Hematopoietic multipotent progenitor cell (in vitro differentiated cells): ENCODE measurements at regions not wholly inside any gene's neighbourhood (a gene's known extent, or its start where the extent isn't known, plus 50 kb on each side); places are given as distances from the start of the nearest gene placed in this dataset.
"Not testable (repeated sequence)": the region's sequence is repeated elsewhere in the genome, so short reads cannot be mapped to it uniquely, and the experiment has no call there.

ENCODE experiments used
- DNase-seq, 3 donors: peaks; one replicate each; pipeline ENCODE4 v3.0.0-alpha.2; 2011 to 2015; ENCODE audit warnings: low read depth in 2 of 3, low spot score in 2 of 3

DNA sequence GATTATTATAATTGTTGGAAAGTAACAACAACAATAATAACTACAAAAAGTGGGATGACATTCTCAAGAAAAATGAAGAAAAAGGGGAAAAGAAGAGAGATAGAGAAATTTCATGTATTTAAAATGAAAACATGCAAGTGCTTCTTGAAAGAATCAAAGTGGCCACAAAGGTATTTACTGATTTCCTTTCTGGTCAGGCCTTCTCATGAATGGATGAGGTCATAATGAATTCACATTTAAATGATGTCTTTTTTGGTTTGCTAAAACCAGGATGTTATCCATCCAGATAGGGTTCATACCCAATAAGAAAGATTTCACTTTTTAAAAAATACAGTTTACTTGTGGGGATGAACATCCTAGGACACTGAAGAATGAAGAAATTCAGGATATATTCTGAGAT, 446.4 kb upstream of the PTGER4 start:
- no peak for DNase-seq

DNA sequence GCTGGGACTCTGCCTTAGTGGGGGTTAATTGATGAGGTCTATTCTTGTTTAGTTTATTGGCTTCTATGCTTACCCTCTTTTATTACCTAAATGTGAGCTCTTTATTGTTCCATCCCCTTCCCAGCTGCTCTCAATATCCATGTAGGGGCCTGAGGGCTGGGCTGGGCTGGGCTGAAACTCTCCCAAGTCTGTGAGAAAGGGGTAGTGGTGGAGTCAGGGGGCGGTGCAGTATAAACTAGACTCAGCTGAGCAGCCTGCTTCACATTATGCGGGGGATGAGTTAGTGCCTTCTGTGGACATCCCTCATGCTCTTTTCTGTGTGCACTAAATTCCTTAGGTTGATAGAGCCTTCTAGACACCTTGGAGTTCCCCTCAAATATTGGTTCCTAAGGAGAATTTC, 451.8 kb upstream of the PTGER4 start:
- DNase-seq: no peak

GRCh38 chr5:40227366-40227765, 452.3 kb upstream of the PTGER4 start:
- no peak for DNase-seq

DNA sequence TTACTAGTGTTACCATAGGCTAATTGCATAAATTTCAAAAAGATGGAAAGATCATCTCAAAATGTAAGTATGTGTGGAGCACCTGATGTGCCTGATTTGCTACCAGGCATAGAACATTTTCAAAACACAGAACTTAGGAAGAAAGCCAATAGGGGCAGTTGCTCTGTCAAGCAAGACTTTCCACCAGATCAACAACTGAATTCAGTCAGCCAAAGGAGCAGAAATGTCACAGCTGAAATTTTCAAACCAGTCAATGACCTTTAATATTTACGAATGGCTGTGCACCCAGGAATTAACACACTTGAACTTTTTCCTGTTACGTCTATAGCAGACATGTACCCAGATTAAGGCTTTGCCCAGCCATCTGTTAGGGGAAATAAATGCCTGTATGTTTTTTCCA, 452.8 kb upstream of the PTGER4 start:
- no peak for DNase-seq

- DNase-seq: not testable (repeated sequence)
Observed at GRCh38 chr5:40225147-40225546, 454.6 kb upstream of the PTGER4 start.

DNA sequence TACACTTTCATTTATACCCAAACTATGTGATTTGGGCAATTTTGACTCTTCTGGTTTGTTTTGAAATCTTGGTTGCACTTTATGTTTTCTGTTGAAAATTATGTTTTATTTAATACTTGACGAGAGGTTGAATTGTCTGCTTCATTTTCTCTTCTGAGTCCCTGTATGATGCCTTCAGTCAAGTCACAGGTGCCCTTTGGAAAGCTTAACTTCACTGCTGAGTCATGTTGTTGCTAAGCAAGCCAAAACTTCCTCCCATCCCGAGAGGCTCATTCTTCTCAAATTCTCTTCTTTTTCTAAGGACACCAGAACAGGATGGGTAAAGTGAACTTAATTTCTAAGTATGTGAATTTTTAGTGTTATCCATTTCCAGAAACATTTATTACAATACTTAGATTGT, 455.3 kb upstream of the PTGER4 start:
- DNase-seq: no peak

DNA sequence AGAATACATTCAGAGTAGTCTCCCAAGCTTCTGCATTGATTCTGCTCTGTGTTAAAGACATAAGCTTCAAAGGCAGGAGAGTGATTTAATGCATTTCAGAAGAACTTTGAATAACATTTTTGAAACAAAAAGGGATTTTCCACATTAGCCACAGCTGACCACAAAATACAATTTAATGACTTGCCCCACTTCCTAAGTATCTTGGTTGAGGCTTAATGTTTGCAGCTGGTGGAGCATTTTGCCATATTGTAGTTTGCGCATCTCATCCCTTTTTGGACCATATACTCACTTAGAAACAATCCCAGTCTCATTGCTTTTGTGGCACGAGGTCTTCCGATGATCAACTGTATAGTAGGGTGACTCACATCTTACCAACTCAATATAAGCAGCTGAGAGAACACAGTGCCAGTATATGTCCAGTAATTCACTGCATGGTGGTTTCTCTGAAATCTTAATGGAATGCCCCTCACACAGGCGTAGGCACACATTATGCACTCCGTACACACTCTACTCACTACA, 455.8 kb upstream of the PTGER4 start:
- peak in 2 of 3 donors; percentile 40 to 69 for DNase-seq

DNA sequence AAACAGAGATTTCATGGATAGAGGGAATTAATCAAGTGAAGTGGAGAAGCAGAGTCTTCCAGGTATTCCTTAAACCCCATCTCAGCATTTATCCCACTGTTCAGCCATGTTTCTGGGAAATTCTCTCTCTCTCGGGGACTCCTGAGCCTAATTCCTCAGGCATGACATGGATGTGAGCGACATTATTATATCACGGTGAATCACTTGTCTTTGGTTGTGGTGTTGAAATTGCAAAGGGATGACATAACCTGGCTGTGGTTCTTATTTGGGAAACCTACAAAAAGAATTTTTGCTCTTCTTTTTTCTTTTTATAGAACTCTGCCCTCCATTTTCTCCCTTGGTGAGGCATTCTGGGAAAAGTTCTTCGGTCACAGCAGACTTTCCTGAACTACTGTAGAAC, 457.9 kb upstream of the PTGER4 start:
- no peak for DNase-seq

DNA sequence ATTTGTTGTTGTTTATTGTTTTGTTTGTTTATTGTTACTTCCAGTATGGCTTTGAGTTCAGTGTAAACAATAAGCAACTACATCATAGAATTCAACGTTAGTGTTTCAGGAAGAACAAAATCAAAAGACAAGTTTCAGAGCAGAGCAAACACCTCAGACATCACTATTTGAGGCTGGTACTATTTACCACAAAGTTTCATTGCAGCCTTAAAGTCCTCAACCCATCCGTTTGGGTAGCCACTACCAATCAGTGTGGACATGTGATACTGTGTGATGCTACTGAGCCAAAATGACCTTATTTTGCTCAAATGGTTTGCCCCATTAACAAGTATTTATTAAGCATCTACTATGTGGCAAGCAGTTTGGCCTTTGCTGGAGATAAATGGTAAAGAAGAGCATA, 458.5 kb upstream of the PTGER4 start:
- no peak for DNase-seq

DNA sequence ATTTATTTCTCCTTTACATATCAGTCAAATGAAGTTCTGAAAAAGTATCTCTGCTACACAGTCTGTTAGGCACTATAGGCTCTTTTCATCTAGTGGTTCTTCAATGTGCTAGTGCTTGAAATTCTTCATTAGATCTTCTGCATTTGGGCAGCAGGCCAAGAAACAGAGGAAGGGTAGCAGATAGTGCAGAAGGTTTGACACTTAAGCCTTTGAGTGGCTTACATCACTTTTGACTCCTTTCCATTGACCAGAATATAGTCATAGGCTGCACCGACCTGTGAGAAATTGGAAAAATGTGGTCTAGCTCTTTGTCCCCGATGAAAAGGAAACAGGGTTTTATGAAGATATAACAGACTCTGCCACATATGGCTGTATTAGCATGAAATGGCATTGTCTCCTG, 459.5 kb upstream of the PTGER4 start:
- peak in 1 of 3 donors; percentile 33 for DNase-seq

GRCh38 chr5:40217553-40217952, 462.2 kb upstream of the PTGER4 start:
- DNase-seq: no peak

DNA sequence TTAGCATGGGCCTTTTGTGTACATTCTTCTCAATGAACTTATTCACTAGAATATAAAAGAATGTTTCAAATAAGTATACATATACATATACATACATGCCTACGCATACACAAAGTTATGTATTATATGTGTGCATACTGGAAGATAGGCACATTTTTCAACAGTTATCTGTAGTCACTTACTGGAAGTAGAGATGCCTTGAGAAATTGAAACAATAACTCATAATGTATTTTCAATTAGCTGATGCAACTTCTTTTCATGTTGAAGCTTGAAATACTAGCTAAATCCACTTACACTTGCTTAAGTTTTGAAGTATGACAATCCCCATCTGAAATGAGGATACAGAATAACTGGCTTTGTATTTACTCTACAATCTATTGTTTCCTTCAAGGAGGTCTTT, 469.0 kb upstream of the PTGER4 start:
- no peak for DNase-seq

GRCh38 chr5:40206030-40206429, 473.7 kb upstream of the PTGER4 start:
- no peak for DNase-seq

GRCh38 chr5:40204144-40204543, 475.6 kb upstream of the PTGER4 start:
- no peak for DNase-seq

- DNase-seq: peak in 2 of 3 donors; percentile 33 to 72
Observed at GRCh38 chr5:40202814-40203440, 476.8 kb upstream of the PTGER4 start.

- peak in 2 of 3 donors; percentile 30 to 44 for DNase-seq
Observed at GRCh38 chr5:40198736-40199135, 481.0 kb upstream of the PTGER4 start.

DNA sequence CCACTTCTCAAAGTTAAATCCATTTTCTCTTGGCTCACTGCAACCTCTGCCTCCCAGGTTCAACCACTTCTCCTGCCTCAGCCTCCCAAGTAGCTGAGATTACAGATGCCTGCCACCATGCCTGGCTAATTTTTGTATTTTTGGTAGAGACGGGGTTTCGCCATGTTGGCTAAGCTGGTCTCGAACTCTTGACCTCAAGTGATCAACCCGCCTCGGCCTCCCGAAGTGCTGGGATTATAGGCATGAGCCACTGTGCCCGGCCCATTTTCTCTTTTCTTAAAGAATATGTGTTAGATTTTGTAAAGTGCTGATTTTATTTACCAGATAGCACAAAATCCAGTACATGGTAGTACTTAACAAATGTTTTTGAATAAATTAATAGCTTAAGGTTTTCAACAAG, 484.1 kb upstream of the PTGER4 start:
- not testable (repeated sequence) for DNase-seq

DNA sequence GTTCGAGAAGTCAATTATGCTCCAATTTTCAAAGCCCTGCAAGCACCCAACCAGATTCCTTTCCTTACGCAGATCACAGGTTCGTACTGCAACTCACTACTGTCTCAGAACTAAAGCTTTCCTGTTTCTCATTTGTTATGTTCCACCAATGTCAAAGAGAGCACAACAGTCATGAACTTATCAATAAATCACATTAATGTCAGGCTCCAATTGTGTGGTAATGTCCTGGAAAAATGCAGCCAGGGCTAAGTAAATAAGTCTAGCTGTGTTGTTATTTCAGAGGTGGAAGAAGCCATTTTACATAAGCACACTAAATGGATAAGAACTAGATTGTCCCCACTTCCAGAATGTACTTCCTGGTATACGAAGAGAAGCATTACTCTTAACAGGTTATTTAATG, 488.6 kb upstream of the PTGER4 start:
- DNase-seq: no peak

DNA sequence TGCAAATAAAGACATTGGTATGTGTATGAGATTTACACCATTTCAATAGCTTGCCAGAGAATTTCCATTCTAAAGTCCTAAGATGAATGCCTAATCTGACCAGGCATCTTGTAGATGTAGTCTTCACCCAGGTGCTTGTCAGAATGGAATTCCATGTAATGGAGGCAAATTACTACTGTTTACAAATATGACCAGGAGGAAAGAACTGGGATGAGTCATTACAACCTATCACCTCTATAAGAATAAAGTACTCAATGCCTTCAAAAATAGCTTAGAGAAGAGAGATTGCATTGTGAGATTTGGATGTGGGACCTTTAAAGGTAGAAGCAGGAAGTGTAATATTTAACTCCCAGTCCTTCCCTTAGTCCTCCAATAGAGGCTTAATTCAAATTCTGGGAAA, 507.0 kb upstream of the PTGER4 start:
- DNase-seq: no peak

DNA sequence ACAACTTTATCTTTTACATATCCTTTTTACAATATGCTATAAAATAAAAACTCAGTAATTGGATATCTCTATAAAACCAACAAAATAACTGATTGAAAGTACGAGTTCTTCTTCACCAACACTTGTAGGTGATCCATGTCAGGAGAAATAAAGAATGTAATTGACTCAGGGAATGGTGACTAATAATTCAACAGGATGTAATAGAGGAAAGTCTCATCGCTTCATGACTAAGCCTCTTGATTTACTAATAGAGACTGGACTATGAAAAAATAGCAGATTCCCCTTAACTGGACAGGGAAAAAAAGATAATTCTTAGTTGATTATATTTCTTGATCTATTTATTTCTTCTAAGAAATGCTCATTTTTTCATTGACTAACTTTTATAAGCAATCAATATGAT, 507.7 kb upstream of the PTGER4 start:
- no peak for DNase-seq

DNA sequence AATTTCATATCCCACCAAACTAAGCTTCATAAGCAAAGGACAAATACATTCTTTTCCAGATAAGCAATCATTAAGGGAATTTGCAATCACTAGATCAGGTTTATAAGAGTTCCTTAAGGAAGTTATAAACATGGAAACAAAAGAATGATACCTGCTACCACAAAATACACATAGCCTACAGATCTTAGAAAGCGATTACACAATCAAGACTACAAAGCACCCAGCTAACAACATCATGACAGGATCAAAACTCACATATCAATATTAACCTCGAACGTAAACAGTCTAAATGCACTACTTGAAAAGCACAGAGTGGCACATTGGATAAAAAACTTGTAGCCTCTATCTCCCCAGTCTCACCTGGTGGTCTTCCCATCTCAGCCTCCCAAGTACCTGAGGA, 512.4 kb upstream of the PTGER4 start:
- DNase-seq: no peak

- no peak for DNase-seq
Observed at GRCh38 chr5:40166802-40167201, 512.9 kb upstream of the PTGER4 start.
